ENCODE measurements at regions not wholly inside any gene's neighbourhood (a gene's known extent, or its start where the extent isn't known, plus 50 kb on each side); places are given as distances from the start of the nearest gene placed in this dataset.
"Not testable (repeated sequence)": the region's sequence is repeated elsewhere in the genome, so short reads cannot be mapped to it uniquely, and the experiment has no call there.

DNA sequence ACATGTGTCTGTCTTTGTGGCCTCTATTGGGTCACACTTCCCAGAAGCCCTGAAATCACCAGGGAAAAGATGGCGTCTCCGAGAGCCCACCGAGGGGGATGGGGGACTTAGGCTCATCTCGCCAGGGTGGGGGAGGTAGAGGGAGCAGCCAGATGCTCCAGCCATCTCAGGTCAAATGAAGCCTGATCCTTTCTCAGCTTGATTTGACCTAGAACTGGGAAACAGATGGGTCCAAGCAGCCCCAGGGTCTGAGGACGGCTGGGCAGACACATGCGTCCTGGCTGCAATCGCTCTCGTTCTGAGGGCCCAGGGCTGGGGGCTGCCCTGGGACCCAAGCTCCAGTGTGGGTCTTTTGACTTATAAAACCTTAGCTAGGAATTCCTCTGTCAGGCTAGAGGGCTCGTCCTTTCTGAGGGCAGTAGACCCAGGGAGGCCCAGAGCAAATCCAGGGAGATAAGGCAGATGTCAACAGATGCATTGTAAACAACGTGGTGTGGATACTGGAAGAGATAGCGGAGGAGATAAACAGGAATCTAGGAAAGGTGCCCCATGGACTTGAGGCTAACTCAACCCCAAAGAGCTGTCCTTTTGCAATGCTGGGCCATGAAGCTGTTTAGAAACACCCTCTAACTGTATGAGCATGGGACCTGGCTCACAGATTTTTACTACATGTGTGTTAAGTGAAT lies 127.7 kb downstream of the MYCN start:
- TF ChIP-seq, protein P1, sequence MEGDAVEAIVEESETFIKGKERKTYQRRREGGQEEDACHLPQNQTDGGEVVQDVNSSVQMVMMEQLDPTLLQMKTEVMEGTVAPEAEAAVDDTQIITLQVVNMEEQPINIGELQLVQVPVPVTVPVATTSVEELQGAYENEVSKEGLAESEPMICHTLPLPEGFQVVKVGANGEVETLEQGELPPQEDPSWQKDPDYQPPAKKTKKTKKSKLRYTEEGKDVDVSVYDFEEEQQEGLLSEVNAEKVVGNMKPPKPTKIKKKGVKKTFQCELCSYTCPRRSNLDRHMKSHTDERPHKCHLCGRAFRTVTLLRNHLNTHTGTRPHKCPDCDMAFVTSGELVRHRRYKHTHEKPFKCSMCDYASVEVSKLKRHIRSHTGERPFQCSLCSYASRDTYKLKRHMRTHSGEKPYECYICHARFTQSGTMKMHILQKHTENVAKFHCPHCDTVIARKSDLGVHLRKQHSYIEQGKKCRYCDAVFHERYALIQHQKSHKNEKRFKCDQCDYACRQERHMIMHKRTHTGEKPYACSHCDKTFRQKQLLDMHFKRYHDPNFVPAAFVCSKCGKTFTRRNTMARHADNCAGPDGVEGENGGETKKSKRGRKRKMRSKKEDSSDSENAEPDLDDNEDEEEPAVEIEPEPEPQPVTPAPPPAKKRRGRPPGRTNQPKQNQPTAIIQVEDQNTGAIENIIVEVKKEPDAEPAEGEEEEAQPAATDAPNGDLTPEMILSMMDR (IDR thresholded peaks at IDR 0.05; ENCODE audit: insufficient read depth, low read length, severe bottlenecking): no peak
- no peak for DNase-seq (ENCODE audit: low read depth)
- Histone ChIP-seq H3K4me3 (ENCODE audit: low read depth, low read length) (no peak overlapping the region), H3K27me3 (ENCODE audit: control insufficient read depth, insufficient read depth, low read length) (no peaks in the 10 kb centered on the region), H3K36me3 (ENCODE audit: control insufficient read depth, insufficient read depth, low read length) (no peaks in the 10 kb centered on the region)
- FAIRE-seq: no peak

DNA sequence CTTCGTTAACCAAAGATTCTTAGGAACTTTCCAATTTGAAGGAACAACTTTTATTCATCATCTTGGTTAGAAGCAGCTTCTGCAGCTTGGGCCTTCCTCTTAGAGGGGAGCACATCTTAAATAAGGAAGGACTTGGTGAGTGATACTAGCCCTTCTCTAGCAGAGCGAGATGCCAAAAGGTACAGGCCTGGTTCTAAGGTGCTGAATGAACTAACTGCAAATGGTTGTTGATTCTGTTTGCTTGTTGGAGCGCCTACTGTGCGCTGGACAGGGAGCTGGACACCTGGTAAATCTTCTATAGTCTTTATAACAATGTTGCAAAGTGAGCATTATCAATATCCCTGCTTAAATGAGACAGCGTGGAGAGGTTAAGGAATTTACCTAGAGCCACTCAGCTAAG lies 127.1 kb downstream of the MYCN start:
- Histone ChIP-seq H3K4me3 (ENCODE audit: low read depth, low read length) (no peak overlapping the region), H3K36me3 (ENCODE audit: control insufficient read depth, insufficient read depth, low read length) (no peaks in the 10 kb centered on the region), H3K27me3 (ENCODE audit: control insufficient read depth, insufficient read depth, low read length) (no peaks in the 10 kb centered on the region)
- DNase-seq (ENCODE audit: low read depth) (no peak), FAIRE-seq (no peak)
- TF ChIP-seq, protein P1 (IDR thresholded peaks at IDR 0.05; ENCODE audit: insufficient read depth, low read length, severe bottlenecking): no peak

DNA sequence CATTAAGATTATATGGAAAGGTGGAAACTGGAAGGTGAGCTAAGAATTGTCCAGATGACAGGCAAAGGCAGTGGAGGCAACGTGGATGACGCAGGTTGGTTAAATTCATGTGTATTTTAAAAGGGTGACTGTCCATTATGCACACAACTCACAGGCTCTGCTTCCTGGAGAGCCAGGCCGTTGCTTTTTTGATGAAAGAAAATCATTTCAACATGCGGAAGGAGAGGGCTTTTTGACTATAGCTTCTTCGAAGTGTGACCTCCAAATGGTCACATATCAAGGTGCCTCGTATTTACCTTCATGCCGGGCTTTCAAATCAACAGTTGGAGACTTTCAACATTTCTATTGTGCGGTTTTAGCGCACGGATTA lies 126.7 kb downstream of the MYCN start:
- FAIRE-seq: no peak

DNA sequence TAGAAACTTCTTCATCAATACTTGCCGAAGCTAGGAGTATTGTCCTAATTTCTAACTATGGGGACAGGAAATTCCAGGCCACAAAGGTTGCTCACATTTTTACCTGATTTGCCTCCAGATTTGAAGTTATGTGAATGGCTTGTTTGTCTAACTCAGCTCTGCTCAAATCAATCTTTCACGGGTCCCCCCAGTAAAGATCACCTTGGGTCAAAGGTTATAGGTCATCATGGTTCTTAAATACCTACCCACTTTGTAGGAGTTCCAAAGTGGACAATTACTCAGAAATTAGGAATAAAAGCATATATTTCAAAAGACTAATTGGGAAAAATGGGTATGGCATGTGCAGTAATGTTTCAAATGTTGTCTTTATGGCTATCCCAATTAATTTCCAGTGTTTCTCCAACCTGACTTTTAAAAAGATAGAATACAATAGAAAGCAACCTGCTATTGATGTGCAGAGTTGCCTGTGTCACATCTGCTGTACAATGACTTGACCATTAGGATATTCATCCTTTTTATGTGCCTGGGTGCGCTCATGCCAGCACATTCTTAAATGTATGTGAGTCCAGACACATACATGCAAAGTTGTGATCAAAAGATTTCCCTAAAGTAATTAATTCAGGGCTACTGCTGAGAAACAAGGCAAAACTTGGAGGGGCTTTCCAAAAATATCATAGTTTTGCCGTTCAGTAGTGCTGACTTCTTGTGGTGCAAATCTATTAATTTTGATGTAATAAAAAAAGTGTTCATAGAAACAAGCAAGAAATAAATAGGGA lies 126.1 kb downstream of the MYCN start:
- TF ChIP-seq, protein P1 (IDR thresholded peaks at IDR 0.05; ENCODE audit: insufficient read depth, low read length, severe bottlenecking): no peak
- FAIRE-seq (no peak), DNase-seq (ENCODE audit: low read depth) (no peak)
- no peaks in the 10 kb centered on the region for H3K36me3 ChIP-seq (ENCODE audit: control insufficient read depth, insufficient read depth, low read length)
- H3K4me3 ChIP-seq (ENCODE audit: low read depth, low read length): no peak overlapping the region
- H3K27me3 ChIP-seq (ENCODE audit: control insufficient read depth, insufficient read depth, low read length): no peaks in the 10 kb centered on the region

More for the DNA sequence above, 126.7 kb downstream of the MYCN start:
- no peak for DNase-seq (ENCODE audit: low read depth)
- TF ChIP-seq, protein P1 (IDR thresholded peaks at IDR 0.05; ENCODE audit: insufficient read depth, low read length, severe bottlenecking): no peak
- Histone ChIP-seq H3K27me3 (ENCODE audit: control insufficient read depth, insufficient read depth, low read length) (no peaks in the 10 kb centered on the region), H3K36me3 (ENCODE audit: control insufficient read depth, insufficient read depth, low read length) (no peaks in the 10 kb centered on the region), H3K4me3 (ENCODE audit: low read depth, low read length) (no peak overlapping the region)

DNA sequence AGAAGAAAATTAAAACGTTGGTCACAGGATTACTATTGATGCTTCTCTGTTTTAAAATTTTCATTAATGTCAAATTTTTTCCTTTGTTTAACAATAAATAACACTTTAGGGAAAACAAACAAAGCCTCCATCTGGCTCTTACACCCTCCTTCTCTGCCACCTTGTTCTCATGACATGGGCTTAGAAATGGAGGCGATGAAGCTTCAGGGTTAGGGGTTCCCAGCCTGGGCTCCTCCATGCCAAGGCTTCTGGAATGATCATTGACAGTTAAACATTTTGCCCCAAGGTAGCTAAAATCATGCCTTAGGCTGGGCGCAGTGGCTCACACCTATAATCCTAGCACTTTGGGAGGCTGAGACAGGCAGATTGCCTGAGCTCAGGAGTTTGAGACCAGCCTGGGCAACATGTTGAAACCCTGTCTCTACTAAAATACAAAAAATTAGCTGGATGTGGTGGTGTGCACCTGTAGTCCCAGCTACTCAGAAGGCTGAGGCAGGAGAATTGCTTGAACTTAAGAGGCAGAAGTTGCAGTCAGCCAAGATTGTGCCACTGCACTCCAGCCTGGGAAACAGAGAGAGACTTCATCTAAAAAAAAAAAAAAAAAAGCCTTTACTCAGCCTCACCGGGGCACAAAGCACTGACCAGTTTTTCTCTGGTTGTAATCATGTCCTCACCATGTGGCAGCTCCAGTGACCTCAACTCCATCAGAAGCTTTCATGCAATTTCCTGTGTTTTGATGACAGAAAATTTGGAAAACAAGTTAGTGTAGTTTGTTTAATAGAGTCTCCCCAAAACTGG lies 125.1 kb downstream of the MYCN start:
- not testable (repeated sequence) for H3K27me3 ChIP-seq (ENCODE audit: control insufficient read depth, insufficient read depth, low read length); H3K4me3 ChIP-seq (ENCODE audit: low read depth, low read length); FAIRE-seq; DNase-seq (ENCODE audit: low read depth); H3K36me3 ChIP-seq (ENCODE audit: control insufficient read depth, insufficient read depth, low read length)

DNA sequence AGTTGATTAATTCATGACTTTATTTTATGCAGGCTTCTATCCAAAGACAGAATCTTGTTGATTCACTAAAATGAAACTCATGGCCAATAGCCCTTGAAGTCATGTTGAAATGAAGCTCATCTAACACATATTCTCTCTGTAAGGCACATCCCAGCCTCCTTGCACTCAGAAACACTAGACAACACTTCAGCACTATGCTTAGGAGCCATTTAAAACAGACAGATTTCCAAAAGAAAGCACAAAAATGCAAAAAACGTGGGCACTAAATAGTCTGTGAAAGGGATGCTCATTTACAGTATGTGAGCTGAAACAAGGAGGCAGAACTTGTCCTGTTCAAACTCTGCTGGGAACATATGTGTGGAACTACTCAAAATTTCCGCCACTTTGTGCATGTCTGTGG lies 124.4 kb downstream of the MYCN start:
- TF ChIP-seq, protein P1 (IDR thresholded peaks at IDR 0.05; ENCODE audit: insufficient read depth, low read length, severe bottlenecking): no peak
- FAIRE-seq: no peak
- Histone ChIP-seq H3K36me3 (ENCODE audit: control insufficient read depth, insufficient read depth, low read length) (no peaks in the 10 kb centered on the region), H3K27me3 (ENCODE audit: control insufficient read depth, insufficient read depth, low read length) (no peaks in the 10 kb centered on the region), H3K4me3 (ENCODE audit: low read depth, low read length) (no peak overlapping the region)
- no peak for DNase-seq (ENCODE audit: low read depth)
